Uterus (tissue), 3 donors: ENCODE measurements at regions not wholly inside any gene's neighbourhood (a gene's known extent, or its start where the extent isn't known, plus 50 kb on each side); places are given as distances from the start of the nearest gene placed in this dataset.

Source experiments
- DNase-seq, 2 donors: peaks; one replicate each; pipeline ENCODE4 v3.0.0-alpha.2; 2019 to 2020
- H3K27ac ChIP-seq, 2 donors: fragments of 200-600 bp; sonication (generic); 1 replicate in 1 of 2; 2 replicates in 1 of 2; pipeline ENCODE4 v1.5.1; 2016 to 2018
- H3K27me3 ChIP-seq, 2 donors: fragments of 200-600 bp; sonication (generic); one replicate each; pipeline ENCODE4 v1.5.1; 2018 to 2019; ENCODE audit warnings: control low read depth in 1 of 2
- H3K36me3 ChIP-seq, 2 donors: fragments of 200-600 bp; sonication (generic); one replicate each; pipeline ENCODE4 v1.5.1; 2019; ENCODE audit warnings: control low read depth in 1 of 2
- H3K4me1 ChIP-seq, 2 donors: fragments of 200-600 bp; sonication (generic); one replicate each; pipeline ENCODE4 v1.5.1; 2018 to 2019; ENCODE audit warnings: control low read depth in 1 of 2
- H3K4me3 ChIP-seq, 2 donors: fragments of 200-600 bp; sonication (generic); 1 replicate in 1 of 2; 2 replicates in 1 of 2; pipeline ENCODE4 v1.5.1; 2018 to 2019; ENCODE audit warnings: mild to moderate bottlenecking in 1 of 2
- H3K9me3 ChIP-seq, 2 donors: fragments of 200-600 bp; sonication (generic); one replicate each; pipeline ENCODE4 v1.5.1; 2019; ENCODE audit warnings: control low read depth in 1 of 2
- CTCF ChIP-seq, 4 experiments: fragments of 200-600 bp in 2 of 4; fragments of 450-650 bp in 2 of 4; sonication (generic) in 2 of 4; IDR thresholded peaks; one replicate each; pipeline ENCODE4 v1.5.1; 2016 to 2019; ENCODE audit warnings: antibody characterized with exemption in 4 of 4, mild to moderate bottlenecking in 2 of 4, moderate library complexity in 1 of 4
- POLR2A ChIP-seq, 2 donors: fragments of 450-650 bp; IDR thresholded peaks; one replicate each; pipeline ENCODE4 v1.6.1; 2016; ENCODE audit warnings: antibody characterized with exemption in 2 of 2, mild to moderate bottlenecking in 1 of 2, moderate library complexity in 1 of 2
- intact Hi-C: fragments of 100-400 bp; cut with DNase I; formaldehyde crosslinking; loops from one replicate; pipeline ENCODE4 v1.15.1; 2023; ENCODE audit warnings: low total_unique reads
- donor health status: DM: yes; HTN: yes; CAD: no.

DNA sequence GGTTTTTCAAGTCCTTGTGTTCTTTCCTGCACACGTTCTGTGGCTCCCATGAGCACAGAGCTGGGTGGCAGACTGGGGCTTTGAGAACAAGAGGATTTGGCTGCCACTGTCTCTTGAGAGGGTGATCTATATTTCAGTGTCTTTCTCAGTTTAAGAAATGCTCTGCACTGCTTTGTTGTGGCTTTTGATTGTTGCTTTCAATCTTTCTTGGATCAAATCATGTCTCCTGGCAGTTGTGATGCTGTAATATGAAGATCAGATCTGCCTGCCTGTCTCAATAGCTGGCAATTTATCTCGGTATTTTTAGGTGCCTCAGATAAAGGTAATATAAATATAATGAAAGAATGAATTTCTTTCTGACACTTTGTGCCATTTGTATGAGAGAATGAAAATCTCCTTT is 273.3 kb upstream of the LCORL start:
- H3K27me3 ChIP-seq: no peaks in the 10 kb centered on the region
- H3K27ac ChIP-seq: no peak overlapping the region
- no peaks in the 10 kb centered on the region for H3K9me3 ChIP-seq
- no peak overlapping the region for H3K4me3 ChIP-seq
- TF ChIP-seq POLR2A (IDR thresholded peaks at IDR 0.05): no peak
- TF ChIP-seq CTCF (IDR thresholded peaks at IDR 0.05): no peak
- DNase-seq: no peak
- intact Hi-C loops: no loop called here
- no peaks in the 10 kb centered on the region for H3K4me1 ChIP-seq
- H3K36me3 ChIP-seq: no peaks in the 10 kb centered on the region

GRCh38 chr4:18294021-18294420 is 272.5 kb upstream of the LCORL start:
- Histone ChIP-seq H3K4me1 (no peaks in the 10 kb centered on the region), H3K9me3 (no peaks in the 10 kb centered on the region), H3K27me3 (no peaks in the 10 kb centered on the region), H3K27ac (no peak overlapping the region), H3K4me3 (no peak overlapping the region), H3K36me3 (no peaks in the 10 kb centered on the region)
- no peak for TF ChIP-seq CTCF (IDR thresholded peaks at IDR 0.05)
- no peak for TF ChIP-seq POLR2A (IDR thresholded peaks at IDR 0.05)
- intact Hi-C loops: no loop called here
- no peak for DNase-seq

DNA sequence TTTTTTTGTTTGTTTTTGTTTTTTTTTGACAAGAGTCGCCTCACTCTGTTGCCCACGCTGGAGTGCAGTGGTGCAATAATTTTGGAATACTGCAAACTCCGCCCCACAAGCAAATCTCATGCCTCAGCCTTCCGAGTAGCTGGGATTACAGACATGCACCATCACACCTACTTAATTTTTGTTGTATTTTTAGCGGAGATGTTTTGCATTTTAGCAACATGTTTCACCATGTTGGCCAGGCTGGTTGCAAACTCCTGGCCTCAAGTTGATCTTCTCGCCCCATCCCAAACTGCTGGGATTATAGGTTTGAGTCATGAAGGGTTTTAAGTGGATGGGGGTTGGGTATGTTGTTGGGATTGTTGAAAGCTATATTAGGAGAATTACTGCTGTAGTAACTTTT is 270.9 kb upstream of the LCORL start:
- Histone ChIP-seq H3K4me1 (no peaks in the 10 kb centered on the region), H3K4me3 (no peak overlapping the region), H3K36me3 (no peaks in the 10 kb centered on the region), H3K27me3 (no peaks in the 10 kb centered on the region), H3K9me3 (no peaks in the 10 kb centered on the region), H3K27ac (no peak overlapping the region)
- TF ChIP-seq CTCF (IDR thresholded peaks at IDR 0.05) (no peak), POLR2A (IDR thresholded peaks at IDR 0.05) (no peak)
- no peak for DNase-seq
- intact Hi-C loops: no loop called here

DNA sequence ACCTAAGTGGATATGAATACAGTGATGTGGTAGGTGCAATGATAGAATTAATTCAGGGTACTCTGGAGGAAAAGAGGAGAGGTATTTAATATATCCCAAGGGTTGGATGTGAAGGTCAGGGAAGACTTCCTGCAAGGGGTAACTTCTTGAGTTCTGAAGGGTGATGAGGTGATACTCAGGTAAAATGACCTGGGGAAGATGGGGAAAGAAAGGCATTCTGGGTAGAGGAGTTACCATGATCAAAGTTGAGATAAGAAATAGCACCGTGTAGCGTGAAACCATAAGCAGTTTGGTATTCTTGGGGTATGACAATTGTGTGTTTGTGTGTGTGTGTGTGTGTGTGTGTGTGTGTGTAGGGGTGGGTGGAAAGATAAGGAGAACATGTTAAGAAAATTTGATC is 270.4 kb upstream of the LCORL start:
- TF ChIP-seq CTCF (IDR thresholded peaks at IDR 0.05) (no peak), POLR2A (IDR thresholded peaks at IDR 0.05) (no peak)
- no peak for DNase-seq
- Histone ChIP-seq H3K27ac (no peak overlapping the region), H3K9me3 (no peaks in the 10 kb centered on the region), H3K27me3 (no peaks in the 10 kb centered on the region), H3K36me3 (no peaks in the 10 kb centered on the region), H3K4me3 (no peak overlapping the region), H3K4me1 (no peaks in the 10 kb centered on the region)
- intact Hi-C loops: no loop called here

- H3K4me3 ChIP-seq: no peak overlapping the region
- H3K36me3 ChIP-seq: no peaks in the 10 kb centered on the region
- no peak for TF ChIP-seq POLR2A (IDR thresholded peaks at IDR 0.05)
- TF ChIP-seq CTCF (IDR thresholded peaks at IDR 0.05): no peak
- no peaks in the 10 kb centered on the region for H3K4me1 ChIP-seq
- no peaks in the 10 kb centered on the region for H3K9me3 ChIP-seq
- intact Hi-C loops: no loop called here
- DNase-seq: no peak
- no peak overlapping the region for H3K27ac ChIP-seq
- no peaks in the 10 kb centered on the region for H3K27me3 ChIP-seq
Measured at GRCh38 chr4:18291256-18291655, 269.7 kb upstream of the LCORL start.
